COLO668 (cell line): ENCODE measurements at regions not wholly inside any gene's neighbourhood (a gene's known extent, or its start where the extent isn't known, plus 50 kb on each side); places are given as distances from the start of the nearest gene placed in this dataset.
A peak's percentile ranks its signal among the peaks of the same experiment; 100 is the strongest.

ENCODE experiments used
- DNase-seq: peaks from one replicate; lab custom pipeline; 2025; ENCODE audit not compliant: unreplicated experiment; lab: John Stamatoyannopoulos, UW

DNA sequence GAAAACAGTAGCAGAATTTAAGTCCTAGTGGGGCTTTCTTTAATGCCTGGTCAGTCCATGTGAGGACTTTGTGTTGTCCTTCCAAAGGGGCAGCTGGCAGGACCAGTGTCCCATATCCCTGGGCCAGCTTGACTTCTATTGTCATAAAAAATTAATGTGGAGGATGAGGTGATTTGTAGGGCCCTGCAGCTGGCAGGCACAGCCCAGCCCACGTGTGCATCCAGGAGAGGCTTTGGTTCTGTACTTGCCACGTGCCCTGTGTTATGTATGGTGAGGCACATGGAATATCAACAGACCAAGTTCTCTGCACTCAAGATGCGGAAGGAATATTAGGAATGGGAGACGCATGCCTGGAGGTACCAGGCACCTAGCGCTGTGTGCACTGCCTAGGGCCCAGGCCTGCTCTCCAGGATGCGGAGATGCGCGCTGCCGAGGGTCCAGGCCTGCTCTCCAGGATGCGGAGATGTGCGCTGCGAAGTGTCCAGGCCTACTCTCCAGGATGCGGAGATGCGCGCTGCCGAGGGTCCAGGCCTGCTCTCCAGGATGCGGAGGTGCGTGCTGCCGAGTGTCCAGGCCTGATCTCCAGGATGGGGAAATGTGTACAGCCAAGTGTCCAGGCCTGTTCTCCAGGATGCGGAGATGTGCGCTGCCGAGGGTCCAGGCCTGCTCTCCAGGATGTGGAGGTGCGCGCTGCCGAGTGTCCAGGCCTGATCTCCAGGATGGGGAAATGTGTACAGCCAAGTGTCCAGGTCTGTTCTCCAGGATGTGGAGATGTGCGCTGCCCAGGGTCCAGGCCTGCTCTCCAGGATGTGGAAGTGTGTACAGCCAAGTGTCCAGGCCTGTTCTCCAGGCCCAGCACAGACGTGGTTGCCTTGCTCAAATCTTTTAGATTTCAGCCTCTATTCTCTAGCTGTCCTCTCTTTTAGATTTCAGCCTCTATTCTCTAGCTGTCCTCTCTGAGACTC is 183.3 kb upstream of the ROPN1 start:
- peak; percentile 64 for DNase-seq

GRCh38 chr3:124177071-124177470 is 185.1 kb upstream of the ROPN1 start:
- no peak for DNase-seq

DNA sequence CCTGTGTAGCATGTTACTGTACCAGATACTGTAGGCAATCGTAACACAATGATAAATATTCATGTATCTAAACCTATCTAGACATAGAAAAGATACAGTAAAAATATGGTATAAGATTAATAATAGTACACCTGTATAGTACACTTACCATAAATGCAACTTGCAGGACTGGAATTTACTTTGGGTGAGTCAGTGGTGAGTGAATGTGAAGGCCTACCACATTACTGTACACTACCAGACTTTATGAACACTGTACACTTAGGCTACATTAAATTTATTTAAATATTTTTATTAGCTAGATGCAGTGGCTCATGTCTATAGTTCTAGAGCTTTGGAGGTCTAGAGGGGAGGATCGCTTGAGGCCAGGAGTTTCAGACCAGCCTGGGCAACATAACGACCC is 186.6 kb upstream of the ROPN1 start:
- no peak for DNase-seq

DNA sequence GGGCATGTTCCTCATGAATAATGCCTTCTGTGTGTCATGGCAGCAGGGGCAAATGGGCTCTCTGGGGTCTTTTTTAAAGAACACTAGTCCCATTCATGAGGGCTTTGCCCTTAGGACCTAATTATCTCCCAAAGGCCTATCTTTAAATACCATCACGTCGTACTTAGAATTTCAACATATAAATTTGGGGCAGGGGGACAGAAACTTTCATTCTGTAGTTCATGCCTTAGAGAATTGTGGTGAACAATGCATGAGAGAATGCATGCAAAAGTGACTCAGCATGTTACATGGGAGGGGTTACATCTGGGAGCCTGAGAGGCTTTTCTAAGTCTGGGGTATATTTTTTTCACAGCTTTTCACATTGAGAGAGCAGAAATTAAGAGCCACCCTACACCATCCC is 208.5 kb upstream of the ROPN1 start:
- DNase-seq, result no peak

DNA sequence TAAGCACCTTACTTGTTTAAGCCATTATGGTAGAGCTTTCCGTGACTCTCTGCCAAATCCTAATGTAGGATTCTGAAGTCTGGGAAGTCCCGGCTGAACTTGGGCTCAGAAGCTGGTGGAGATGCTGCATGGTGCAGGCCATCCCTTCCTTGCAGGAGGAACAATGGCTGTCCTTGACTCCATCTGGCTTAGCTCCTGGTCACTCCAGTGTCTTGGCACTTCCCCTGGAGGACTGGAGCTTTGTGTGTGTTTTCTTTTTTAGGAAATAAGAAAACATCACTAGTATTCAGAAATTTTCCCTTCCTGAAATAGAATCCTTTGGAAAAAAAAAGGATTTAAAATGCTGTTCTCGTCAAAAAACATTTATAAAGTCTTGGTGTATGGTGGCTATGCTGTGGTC is 209.3 kb upstream of the ROPN1 start:
- no peak for DNase-seq

DNA sequence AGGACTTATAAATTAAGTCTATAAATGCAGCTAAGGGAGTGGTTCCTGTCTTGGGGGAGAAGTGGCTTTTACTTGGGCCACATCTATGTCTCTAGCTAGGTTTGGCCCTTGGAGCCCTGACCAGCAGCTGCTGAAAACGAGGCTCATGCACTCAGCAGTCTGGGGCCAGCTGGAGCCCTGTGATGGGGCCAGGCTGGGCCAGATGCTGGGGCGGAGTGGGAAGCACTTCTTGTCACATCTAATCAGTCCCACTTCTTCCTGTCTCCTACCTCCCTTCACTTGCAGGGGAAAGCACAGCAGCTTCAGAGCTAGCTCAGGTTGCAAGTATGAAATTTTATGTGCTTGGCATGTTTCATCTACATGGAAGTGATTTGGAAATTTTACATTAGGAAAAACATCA is 209.9 kb upstream of the ROPN1 start:
- DNase-seq, result peak; percentile 40

DNA sequence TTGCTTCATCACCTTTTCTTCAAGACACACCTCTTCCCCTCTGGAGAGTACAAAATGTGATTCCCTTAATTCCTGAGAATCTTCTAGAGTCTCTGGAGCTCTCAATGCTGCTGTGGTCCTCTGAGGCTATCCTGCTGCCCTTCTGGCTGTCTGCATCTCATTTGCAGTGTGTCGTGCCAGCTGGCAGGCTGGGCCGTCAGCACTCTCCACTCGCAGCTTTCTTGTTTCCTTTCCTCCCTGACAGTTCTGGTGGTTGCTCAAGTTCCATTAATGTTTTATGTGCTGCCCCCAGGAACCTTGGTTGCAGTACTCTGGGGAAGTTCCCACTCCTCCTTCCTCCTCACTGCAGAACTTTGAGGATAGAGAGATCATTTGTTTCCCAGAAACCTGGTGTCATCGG is 210.8 kb upstream of the ROPN1 start:
- no peak for DNase-seq

DNA sequence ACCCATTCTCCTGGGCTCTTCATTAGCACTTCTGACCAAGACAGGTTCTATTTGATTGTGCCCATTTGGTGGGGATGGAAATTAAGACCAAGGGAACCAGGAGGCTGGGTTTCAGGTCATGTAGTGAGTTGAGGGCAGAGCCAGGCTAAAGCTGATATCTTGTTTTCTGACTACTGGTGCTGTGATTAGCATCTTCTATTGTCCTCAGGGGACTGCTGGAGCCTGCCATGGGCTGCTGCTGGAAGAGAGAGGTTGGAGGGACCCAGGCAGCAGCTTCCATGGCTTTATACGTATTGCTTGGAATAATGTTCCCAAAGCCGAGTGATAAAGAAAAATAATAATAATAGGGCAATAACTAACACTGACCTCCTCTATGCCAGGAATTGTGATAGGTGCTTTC is 211.4 kb upstream of the ROPN1 start:
- no peak for DNase-seq

GRCh38 chr3:124206225-124207055 is 214.5 kb upstream of the ROPN1 start:
- no peak for DNase-seq

DNA sequence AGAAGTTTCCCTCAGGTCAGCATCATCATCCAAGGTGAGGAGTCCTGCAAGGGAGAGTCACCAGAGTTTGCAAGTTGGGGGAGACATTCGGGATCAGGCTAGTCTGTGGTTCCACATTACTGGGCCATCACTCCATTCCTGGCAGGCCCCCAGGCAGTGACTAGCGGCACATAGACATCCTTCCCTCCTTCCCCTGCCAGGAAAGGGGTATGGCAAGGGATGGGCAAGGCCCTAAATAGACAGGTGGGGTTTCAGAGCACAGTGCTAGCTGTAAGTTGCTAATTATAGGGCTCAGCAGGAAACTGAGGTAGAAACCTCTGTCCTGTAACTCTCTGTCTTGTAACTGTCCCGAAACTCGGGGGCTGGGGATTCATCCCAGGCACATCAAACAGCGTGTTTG is 215.2 kb upstream of the ROPN1 start:
- no peak for DNase-seq

GRCh38 chr3:124207873-124208485 is 216.1 kb upstream of the ROPN1 start:
- DNase-seq, result no peak

- DNase-seq, result no peak
These were observed 217.5 kb upstream of the ROPN1 start for GRCh38 chr3:124209426-124209825.

DNA sequence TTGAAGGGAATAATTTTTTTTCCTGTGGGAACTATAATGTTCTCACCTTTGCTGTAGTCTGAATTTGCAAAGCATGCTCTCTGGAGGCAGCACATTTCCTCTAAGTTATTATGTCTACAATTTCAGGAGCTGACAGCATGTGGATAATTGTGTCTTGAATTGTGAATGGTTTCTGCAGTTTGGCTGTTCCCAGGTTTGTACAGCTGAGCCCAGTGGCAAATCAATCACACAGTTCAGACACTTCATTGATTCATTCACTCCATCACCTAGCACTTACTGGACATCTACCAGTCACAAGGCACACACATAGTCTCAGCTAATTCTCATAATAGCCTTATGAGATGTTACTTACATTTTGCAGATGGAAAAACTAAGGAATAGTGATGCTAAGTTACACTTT is 219.0 kb upstream of the ROPN1 start:
- no peak for DNase-seq

DNA sequence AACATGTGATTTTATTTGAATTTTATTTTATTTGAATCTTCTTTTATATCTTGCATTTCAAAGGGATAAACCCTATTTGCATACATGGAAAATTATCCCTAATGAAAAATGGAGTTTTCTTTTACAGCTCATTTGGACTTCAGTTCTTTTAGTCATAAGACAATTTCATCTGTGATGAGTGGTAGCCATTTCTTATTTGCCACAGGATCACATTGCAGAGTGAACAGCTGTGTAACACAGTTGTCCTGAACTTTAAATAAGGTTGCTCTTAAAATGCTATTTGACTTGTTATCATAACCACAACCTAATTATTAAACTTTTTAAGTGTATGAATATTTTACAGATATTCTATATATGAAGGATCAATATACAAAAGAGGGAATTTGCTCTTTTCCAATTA is 221.7 kb upstream of the ROPN1 start:
- DNase-seq, result no peak

GRCh38 chr3:124217542-124217941 is 225.6 kb upstream of the ROPN1 start:
- no peak for DNase-seq

DNA sequence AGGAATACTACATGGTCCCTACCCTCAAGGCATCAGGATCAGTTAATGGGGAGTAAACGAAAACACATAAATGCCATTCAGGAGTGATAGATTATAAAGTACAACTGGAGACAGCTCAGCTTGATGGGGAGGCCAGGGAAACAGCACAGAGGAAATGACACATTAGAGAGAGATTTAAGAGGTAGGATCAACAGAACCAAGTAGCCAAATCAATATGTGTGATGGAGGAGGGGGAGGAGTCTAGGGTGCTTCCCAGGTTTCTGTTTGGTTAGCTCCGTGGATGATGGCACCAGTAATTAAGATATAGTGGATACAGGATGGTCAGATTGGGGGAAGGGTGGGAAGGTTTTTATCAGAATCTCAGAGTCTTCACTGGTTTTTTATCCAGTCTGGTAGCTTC is 229.5 kb upstream of the ROPN1 start:
- peak; percentile 35 for DNase-seq

DNA sequence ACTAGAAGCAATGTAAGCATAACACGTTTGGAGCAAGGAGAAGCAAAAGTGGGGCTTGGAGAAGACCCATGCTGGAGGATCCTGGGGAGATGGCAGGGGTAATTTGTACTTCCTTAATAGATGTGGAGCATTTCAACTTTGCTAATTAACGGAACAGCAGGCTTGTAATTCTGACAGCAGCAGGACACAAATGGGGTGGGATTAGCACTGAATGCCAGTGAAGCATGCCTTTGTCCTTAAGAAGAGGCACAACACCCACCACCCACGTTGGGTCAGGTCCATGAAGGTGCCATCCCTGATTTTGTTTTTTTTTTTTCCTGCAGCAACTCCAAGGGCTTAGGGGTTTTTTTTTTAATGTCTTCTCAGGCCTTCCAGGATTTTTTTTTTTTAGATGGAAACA is 231.9 kb upstream of the ROPN1 start:
- no peak for DNase-seq

DNA sequence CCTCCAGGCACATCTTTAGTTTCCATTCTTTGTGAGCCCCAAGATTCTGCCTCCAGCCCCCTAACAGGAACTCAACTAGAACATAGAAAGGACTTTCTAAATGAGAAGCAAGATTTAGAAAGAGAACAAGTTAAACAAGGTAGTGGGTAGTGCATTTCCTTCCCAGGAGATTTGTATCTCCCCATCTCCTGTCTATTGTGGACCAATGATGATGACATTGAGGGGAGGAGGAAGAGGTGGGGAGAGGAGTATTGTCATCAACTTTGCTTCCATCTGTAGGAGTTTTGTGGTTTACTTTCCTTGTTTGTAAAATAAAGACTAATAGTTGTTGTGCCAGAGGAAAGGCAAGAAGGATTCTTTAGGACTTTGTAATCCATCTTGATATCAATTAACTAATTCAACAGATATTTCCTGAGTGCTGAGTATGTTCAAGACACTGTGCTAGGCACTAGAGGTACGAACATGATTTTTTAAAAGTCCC is 235.3 kb upstream of the ROPN1 start:
- DNase-seq, result no peak

- no peak for DNase-seq
These were observed 237.5 kb upstream of the ROPN1 start for GRCh38 chr3:124229420-124229819.

- DNase-seq, result no peak
These were observed 237.9 kb upstream of the ROPN1 start for GRCh38 chr3:124229836-124230235.

DNA sequence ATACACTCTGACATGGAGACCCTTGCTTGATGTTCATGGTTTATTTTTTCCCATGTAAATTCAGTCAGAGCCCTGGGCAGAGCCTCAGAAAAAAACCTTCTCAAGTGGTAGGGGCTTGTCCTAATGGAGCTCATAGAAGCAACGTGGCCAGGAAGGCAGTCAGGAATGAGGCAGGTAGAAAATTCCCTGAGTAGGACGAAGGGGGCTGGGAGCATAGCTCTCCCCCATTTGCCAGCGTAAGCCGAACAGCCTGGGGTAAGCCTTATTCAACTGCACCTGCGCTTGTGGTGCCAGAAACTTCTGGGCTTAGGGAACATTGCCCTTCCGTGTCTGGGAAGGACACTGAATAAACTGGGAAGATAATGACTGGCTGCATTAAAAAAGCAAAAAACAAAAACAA is 238.5 kb upstream of the ROPN1 start:
- DNase-seq, result no peak

GRCh38 chr3:124230998-124231397 is 239.1 kb upstream of the ROPN1 start:
- DNase-seq, result no peak
